ENCODE measurements at regions not wholly inside any gene's neighbourhood (a gene's known extent, or its start where the extent isn't known, plus 50 kb on each side); places are given as distances from the start of the nearest gene placed in this dataset.

- TF ChIP-seq EZH2phosphoT487 (IDR thresholded peaks at IDR 0.05; ENCODE audit: insufficient read depth, low read depth): no peak
- no peak for TF ChIP-seq EZH2 (IDR thresholded peaks at IDR 0.05; ENCODE audit: insufficient read depth, poor library complexity, severe bottlenecking)
Measured at GRCh38 chr1:80778094-80778840, 1022.5 kb upstream of the ADGRL2 start.

Data from GM23248 (cell line).